NOMO-1 (cell line): ENCODE measurements at regions not wholly inside any gene's neighbourhood (a gene's known extent, or its start where the extent isn't known, plus 50 kb on each side); places are given as distances from the start of the nearest gene placed in this dataset.

Experiments used
- DNase-seq, 2 experiments: peaks; one replicate each; lab custom pipeline; 2025; ENCODE audit not compliant: unreplicated experiment in 2 of 2; lab: John Stamatoyannopoulos, UW

DNA sequence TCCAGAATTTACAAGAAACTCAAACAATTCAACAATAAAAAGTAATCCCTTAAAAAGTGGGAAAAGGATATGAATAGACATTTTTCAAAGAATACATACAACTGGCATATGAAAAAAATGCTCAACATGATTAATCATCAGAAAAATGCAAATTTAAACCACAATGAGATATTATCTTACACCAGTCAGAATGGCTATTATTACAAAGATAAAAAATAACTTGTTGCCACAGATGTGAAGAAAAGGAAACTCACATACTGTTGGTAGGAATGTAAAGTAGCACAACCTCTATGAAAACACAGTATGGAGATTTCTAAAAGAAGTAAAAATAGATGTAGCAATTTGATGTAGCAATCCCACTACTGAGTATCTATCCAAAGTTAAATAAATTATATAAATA lies 65.1 kb upstream of the DIAPH2 start:
- no peak for DNase-seq

- no peak for DNase-seq
These were observed 62.8 kb upstream of the DIAPH2 start for GRCh38 chrX:96621811-96622210.
